Nephron progenitor cell (in vitro differentiated cells): ENCODE measurements at regions not wholly inside any gene's neighbourhood (a gene's known extent, or its start where the extent isn't known, plus 50 kb on each side); places are given as distances from the start of the nearest gene placed in this dataset.

ENCODE experiments used
- DNase-seq: peaks from one replicate; pipeline ENCODE4 v3.0.0; 2021
- H3K27ac Mint-ChIP-seq: 2 replicates; pipeline ENCODE4 v1.8.0; 2021; ENCODE audit warnings: mild to moderate bottlenecking, moderate library complexity, mixed read lengths
- H3K27me3 Mint-ChIP-seq: 2 replicates; pipeline ENCODE4 v1.8.0; 2021; ENCODE audit warnings: mild to moderate bottlenecking, low read depth, mixed read lengths; ENCODE audit not compliant: poor library complexity
- H3K36me3 Mint-ChIP-seq: 2 replicates; pipeline ENCODE4 v1.8.0; 2021; ENCODE audit warnings: low read depth, mixed read lengths
- H3K4me1 Mint-ChIP-seq: 2 replicates; pipeline ENCODE4 v1.8.0; 2021; ENCODE audit warnings: mixed read lengths
- H3K4me3 Mint-ChIP-seq: 2 replicates; pipeline ENCODE4 v1.8.0; 2021; ENCODE audit warnings: mild to moderate bottlenecking, moderate library complexity, mixed read lengths
- H3K9me3 Mint-ChIP-seq: 2 replicates; pipeline ENCODE4 v1.8.0; 2021; ENCODE audit warnings: mild to moderate bottlenecking, moderate library complexity, mixed read lengths
- TF ChIP-seq, protein P1 (sequence below): fragments of 200-600 bp; sonication (generic); IDR thresholded peaks from 2 replicates; pipeline ENCODE4 v1.5.0; 2021; ENCODE audit warnings: antibody characterized with exemption

DNA sequence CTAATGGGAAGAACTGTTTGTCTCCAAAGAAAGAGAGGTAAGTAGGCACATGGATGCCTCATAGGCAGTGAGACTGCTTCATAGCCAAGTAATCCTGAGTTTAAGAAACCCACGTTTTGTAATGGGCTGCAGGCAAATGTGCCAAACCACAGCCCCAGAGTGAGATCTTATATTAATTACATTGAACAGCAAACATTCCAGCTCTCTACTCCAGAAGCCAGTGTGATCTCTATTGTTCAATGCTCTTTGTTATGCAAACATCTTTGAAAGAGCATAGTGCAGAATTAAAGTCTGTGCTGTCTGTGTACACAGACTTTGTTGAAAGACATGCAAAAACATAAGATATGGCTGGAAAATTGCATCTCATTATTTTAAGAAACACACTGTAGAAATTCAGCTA is 720.8 kb upstream of the REG3G start:
- no peaks in the 10 kb centered on the region for H3K36me3 Mint-ChIP-seq
- H3K4me1 Mint-ChIP-seq: peaks cover 10% of the 10 kb centered on the region
- peaks cover 2% of the 10 kb centered on the region for H3K27me3 Mint-ChIP-seq
- TF ChIP-seq, protein P1, sequence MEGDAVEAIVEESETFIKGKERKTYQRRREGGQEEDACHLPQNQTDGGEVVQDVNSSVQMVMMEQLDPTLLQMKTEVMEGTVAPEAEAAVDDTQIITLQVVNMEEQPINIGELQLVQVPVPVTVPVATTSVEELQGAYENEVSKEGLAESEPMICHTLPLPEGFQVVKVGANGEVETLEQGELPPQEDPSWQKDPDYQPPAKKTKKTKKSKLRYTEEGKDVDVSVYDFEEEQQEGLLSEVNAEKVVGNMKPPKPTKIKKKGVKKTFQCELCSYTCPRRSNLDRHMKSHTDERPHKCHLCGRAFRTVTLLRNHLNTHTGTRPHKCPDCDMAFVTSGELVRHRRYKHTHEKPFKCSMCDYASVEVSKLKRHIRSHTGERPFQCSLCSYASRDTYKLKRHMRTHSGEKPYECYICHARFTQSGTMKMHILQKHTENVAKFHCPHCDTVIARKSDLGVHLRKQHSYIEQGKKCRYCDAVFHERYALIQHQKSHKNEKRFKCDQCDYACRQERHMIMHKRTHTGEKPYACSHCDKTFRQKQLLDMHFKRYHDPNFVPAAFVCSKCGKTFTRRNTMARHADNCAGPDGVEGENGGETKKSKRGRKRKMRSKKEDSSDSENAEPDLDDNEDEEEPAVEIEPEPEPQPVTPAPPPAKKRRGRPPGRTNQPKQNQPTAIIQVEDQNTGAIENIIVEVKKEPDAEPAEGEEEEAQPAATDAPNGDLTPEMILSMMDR: no peak
- no peak overlapping the region for H3K27ac Mint-ChIP-seq
- H3K9me3 Mint-ChIP-seq: no peaks in the 10 kb centered on the region
- DNase-seq: no peak
- H3K4me3 Mint-ChIP-seq: no peak overlapping the region

- Mint-ChIP-seq H3K9me3 (no peaks in the 10 kb centered on the region), H3K4me1 (peaks cover 4% of the 10 kb centered on the region), H3K36me3 (no peaks in the 10 kb centered on the region), H3K4me3 (no peak overlapping the region), H3K27me3 (no peaks in the 10 kb centered on the region), H3K27ac (no peak overlapping the region)
- no peak for DNase-seq
- TF ChIP-seq, protein P1: no peak
Observed at GRCh38 chr2:78309460-78309859, 716.0 kb upstream of the REG3G start.

DNA sequence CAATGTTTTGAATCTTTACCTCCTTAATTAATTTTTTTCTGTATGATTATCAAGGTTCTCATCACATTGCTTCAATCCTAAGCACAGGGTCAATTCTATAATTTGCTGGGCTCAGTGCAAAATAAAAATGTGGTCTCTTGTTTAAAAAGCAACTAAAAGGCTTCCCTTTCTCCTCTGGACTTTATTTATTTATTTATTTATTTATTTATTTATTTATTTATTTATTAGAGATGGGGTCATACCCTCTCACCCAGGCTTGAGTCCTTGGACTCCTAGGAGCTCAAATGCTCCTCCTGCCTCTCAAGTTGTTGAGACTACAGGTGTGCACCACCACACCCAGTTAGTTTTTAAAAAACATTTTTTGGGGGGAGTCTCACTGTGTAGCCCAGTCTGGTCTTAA is 710.1 kb upstream of the REG3G start:
- no peaks in the 10 kb centered on the region for H3K27me3 Mint-ChIP-seq
- no peaks in the 10 kb centered on the region for H3K4me1 Mint-ChIP-seq
- no peaks in the 10 kb centered on the region for H3K9me3 Mint-ChIP-seq
- H3K4me3 Mint-ChIP-seq: no peak overlapping the region
- DNase-seq: no peak
- TF ChIP-seq, protein P1: no peak
- H3K36me3 Mint-ChIP-seq: no peaks in the 10 kb centered on the region
- H3K27ac Mint-ChIP-seq: no peak overlapping the region

GRCh38 chr2:78318275-78318674 is 707.2 kb upstream of the REG3G start:
- H3K27ac Mint-ChIP-seq: no peak overlapping the region
- TF ChIP-seq, protein P1: no peak
- no peaks in the 10 kb centered on the region for H3K27me3 Mint-ChIP-seq
- no peaks in the 10 kb centered on the region for H3K4me1 Mint-ChIP-seq
- DNase-seq: no peak
- no peaks in the 10 kb centered on the region for H3K9me3 Mint-ChIP-seq
- H3K36me3 Mint-ChIP-seq: no peaks in the 10 kb centered on the region
- no peak overlapping the region for H3K4me3 Mint-ChIP-seq

- Mint-ChIP-seq H3K4me1 (no peaks in the 10 kb centered on the region), H3K9me3 (no peaks in the 10 kb centered on the region), H3K27me3 (no peaks in the 10 kb centered on the region), H3K4me3 (no peak overlapping the region), H3K36me3 (no peaks in the 10 kb centered on the region), H3K27ac (no peak overlapping the region)
- DNase-seq: no peak
- TF ChIP-seq, protein P1: no peak
Observed at GRCh38 chr2:78330193-78330592, 695.3 kb upstream of the REG3G start.

DNA sequence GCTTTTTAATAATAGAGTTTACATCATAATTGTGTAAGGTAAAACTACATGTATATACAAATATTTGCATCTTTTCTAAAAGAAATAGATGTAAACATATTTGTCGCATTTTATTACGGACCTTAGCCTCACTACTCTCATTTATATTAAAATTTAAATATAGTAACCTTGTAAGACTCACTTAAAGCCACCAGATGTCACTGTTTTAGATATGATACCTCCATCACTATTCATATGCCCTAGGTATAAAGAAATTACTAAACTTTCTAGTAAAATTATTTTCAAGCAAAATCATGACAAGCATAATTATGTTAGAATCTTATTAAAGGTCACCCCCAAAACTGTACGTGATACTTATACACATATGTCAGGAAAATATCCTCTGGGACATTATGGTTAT is 674.3 kb upstream of the REG3G start:
- TF ChIP-seq, protein P1: peak; percentile 36
- no peaks in the 10 kb centered on the region for H3K36me3 Mint-ChIP-seq
- H3K9me3 Mint-ChIP-seq: no peaks in the 10 kb centered on the region
- no peak overlapping the region for H3K4me3 Mint-ChIP-seq
- no peak for DNase-seq
- H3K27me3 Mint-ChIP-seq: no peaks in the 10 kb centered on the region
- no peak overlapping the region for H3K27ac Mint-ChIP-seq
- H3K4me1 Mint-ChIP-seq: no peaks in the 10 kb centered on the region
